ENCODE measurements at regions not wholly inside any gene's neighbourhood (a gene's known extent, or its start where the extent isn't known, plus 50 kb on each side); places are given as distances from the start of the nearest gene placed in this dataset.
"Not testable (repeated sequence)": the region's sequence is repeated elsewhere in the genome, so short reads cannot be mapped to it uniquely, and the experiment has no call there.

DNA sequence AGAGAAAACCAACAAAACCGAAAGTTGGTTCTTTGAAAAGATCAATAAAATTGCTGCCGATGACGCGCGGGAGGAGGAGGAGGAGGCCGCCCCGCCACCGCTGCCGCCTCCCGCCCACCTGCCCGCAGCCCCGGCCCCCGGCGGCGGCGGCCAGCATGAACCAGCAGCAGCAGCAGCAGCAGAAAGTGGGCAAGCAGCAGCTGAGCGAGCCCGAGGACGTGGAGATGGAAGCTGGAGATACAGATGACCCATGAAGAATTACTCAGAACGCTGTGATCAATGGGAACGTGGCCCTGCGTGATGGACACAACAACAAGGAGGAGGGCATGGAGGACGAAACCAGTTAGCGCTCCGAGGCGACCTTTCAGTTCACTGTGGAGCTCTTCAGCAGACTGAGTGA, 53.9 kb upstream of the EFNA5 start:
- H3K4me3 ChIP-seq (ENCODE audit: low read depth, low read length): no peak overlapping the region
- no TSS peak for BruUV-seq (replicated peaks)
- no peaks in the 10 kb centered on the region for H3K36me3 ChIP-seq (ENCODE audit: control insufficient read depth, insufficient read depth, low read length)
- no peaks in the 10 kb centered on the region for H3K27me3 ChIP-seq (replicated peaks; ENCODE audit: control insufficient read depth, insufficient read depth, low read length)
- H3K27me3 Mint-ChIP-seq (ENCODE audit: insufficient read depth, unreplicated experiment): peaks cover 13% of the 10 kb centered on the region
- H3K9me3 Mint-ChIP-seq (ENCODE audit: unreplicated experiment): peaks cover 25% of the 10 kb centered on the region
- DNase-seq: no peak
- no peaks in the 10 kb centered on the region for H3K4me1 Mint-ChIP-seq (ENCODE audit: low read depth, unreplicated experiment)
- H3K27ac Mint-ChIP-seq (ENCODE audit: unreplicated experiment): no peak overlapping the region
- H3K36me3 Mint-ChIP-seq (ENCODE audit: insufficient read depth, unreplicated experiment): no peaks in the 10 kb centered on the region
- H3K4me1 ChIP-seq: no peaks in the 10 kb centered on the region
- ChIA-PET POLR2A (no interaction called here), CTCF (no interaction called here)
- no peaks in the 10 kb centered on the region for H3K9me3 ChIP-seq
- intact Hi-C loops (cut with micrococcal nuclease; ENCODE audit: unreplicated experiment): no loop called here
- no peak overlapping the region for H3K4me3 Mint-ChIP-seq (ENCODE audit: unreplicated experiment)
- TF ChIP-seq CTCF (IDR thresholded peaks at IDR 0.05; ENCODE audit: insufficient read depth in 1 of 2, low read depth in 1 of 2, low read length in 1 of 2, severe bottlenecking in 1 of 2, unreplicated experiment in 1 of 2): no peak

DNA sequence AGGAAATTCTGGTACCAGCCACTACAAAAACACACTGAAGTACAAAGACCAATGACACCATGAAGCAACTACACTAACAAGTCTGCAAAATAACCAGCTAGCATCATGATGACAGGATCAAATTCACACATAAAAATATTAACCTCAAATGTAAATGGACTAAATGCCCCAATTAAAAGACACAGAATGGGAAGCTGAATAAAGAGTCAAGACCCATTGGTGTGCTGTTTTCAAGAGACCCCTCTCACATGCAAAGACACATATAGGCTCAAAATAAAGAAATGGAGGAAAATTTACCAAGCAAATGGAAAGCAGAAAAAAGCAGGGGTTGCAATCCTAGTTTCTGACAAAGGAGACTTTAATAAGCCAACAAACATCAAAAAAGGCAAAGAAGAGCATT, 50.5 kb upstream of the EFNA5 start:
- H3K9me3 ChIP-seq; H3K27ac Mint-ChIP-seq (ENCODE audit: unreplicated experiment); intact Hi-C loops (cut with micrococcal nuclease; ENCODE audit: unreplicated experiment); H3K27me3 ChIP-seq (replicated peaks; ENCODE audit: control insufficient read depth, insufficient read depth, low read length); H3K36me3 ChIP-seq (ENCODE audit: control insufficient read depth, insufficient read depth, low read length); BruUV-seq (replicated peaks); H3K4me3 ChIP-seq (ENCODE audit: low read depth, low read length); POLR2A ChIA-PET; H3K4me1 ChIP-seq; DNase-seq; H3K4me3 Mint-ChIP-seq (ENCODE audit: unreplicated experiment); H3K4me1 Mint-ChIP-seq (ENCODE audit: low read depth, unreplicated experiment); H3K36me3 Mint-ChIP-seq (ENCODE audit: insufficient read depth, unreplicated experiment); CTCF ChIA-PET: not testable (repeated sequence)
- peaks cover 34% of the 10 kb centered on the region for H3K9me3 Mint-ChIP-seq (ENCODE audit: unreplicated experiment)
- H3K27me3 Mint-ChIP-seq (ENCODE audit: insufficient read depth, unreplicated experiment): peaks cover 15% of the 10 kb centered on the region

Data from Caco-2 (cell line).